ENCODE measurements at regions not wholly inside any gene's neighbourhood (a gene's known extent, or its start where the extent isn't known, plus 50 kb on each side); places are given as distances from the start of the nearest gene placed in this dataset.

- ATAC-seq (no peak), DNase-seq (no peak)
- intact Hi-C loops (cut with DNase I, micrococcal nuclease) = no loop called here
These were observed 619.7 kb downstream of the PLCL1 start for GRCh38 chr2:198424112-198424511.

- DNase-seq (no peak), ATAC-seq (no peak)
- intact Hi-C loops (cut with DNase I, micrococcal nuclease) = no loop called here
These were observed 613.4 kb downstream of the PLCL1 start for GRCh38 chr2:198417836-198418235.

GRCh38 chr2:198414976-198415375 lies 610.6 kb downstream of the PLCL1 start:
- ATAC-seq = no peak
- intact Hi-C loops (cut with DNase I, micrococcal nuclease) = no loop called here
- DNase-seq = no peak

- ATAC-seq (no peak), DNase-seq (no peak)
- intact Hi-C loops (cut with DNase I, micrococcal nuclease) = no loop called here
These were observed 607.5 kb downstream of the PLCL1 start for GRCh38 chr2:198411936-198412335.

- ATAC-seq (no peak), DNase-seq (no peak)
- intact Hi-C loops (cut with DNase I, micrococcal nuclease) = no loop called here
These were observed 603.8 kb downstream of the PLCL1 start for GRCh38 chr2:198408171-198408570.

GRCh38 chr2:198405311-198405710 lies 600.9 kb downstream of the PLCL1 start:
- intact Hi-C loops (cut with DNase I, micrococcal nuclease) = no loop called here

GRCh38 chr2:198401644-198402043 lies 597.3 kb downstream of the PLCL1 start:
- intact Hi-C loops (cut with DNase I, micrococcal nuclease) = no loop called here
- DNase-seq (no peak), ATAC-seq (peak; percentile 95)

More at GRCh38 chr2:198405311-198405710, 600.9 kb downstream of the PLCL1 start:
- no peak for DNase-seq
- ATAC-seq = no peak

GRCh38 chr2:198400999-198401398 lies 596.6 kb downstream of the PLCL1 start:
- intact Hi-C loops (cut with DNase I, micrococcal nuclease) = no loop called here
- ATAC-seq (peak; percentile 70), DNase-seq (no peak)

GRCh38 chr2:198394208-198394607 lies 589.8 kb downstream of the PLCL1 start:
- intact Hi-C loops (cut with DNase I, micrococcal nuclease) = no loop called here
- DNase-seq (no peak), ATAC-seq (peak; percentile 89)

GRCh38 chr2:198390670-198391069 lies 586.3 kb downstream of the PLCL1 start:
- intact Hi-C loops (cut with DNase I, micrococcal nuclease) = no loop called here
- DNase-seq (no peak), ATAC-seq (no peak)

- intact Hi-C loops (cut with DNase I, micrococcal nuclease) = no loop called here
- ATAC-seq (peak; percentile 82), DNase-seq (no peak)
These were observed 583.3 kb downstream of the PLCL1 start for GRCh38 chr2:198387677-198388076.

GRCh38 chr2:198385856-198386255 lies 581.5 kb downstream of the PLCL1 start:
- intact Hi-C loops (cut with DNase I, micrococcal nuclease) = no loop called here
- ATAC-seq = no peak

GRCh38 chr2:198385326-198385725 lies 580.9 kb downstream of the PLCL1 start:
- no peak for ATAC-seq
- intact Hi-C loops (cut with DNase I, micrococcal nuclease) = no loop called here
- DNase-seq = no peak

More at GRCh38 chr2:198385856-198386255, 581.5 kb downstream of the PLCL1 start:
- DNase-seq = no peak

GRCh38 chr2:198383392-198383791 lies 579.0 kb downstream of the PLCL1 start:
- DNase-seq (no peak), ATAC-seq (no peak)
- intact Hi-C loops (cut with DNase I, micrococcal nuclease) = no loop called here

- intact Hi-C loops (cut with DNase I, micrococcal nuclease) = no loop called here
- ATAC-seq = no peak
These were observed 578.4 kb downstream of the PLCL1 start for GRCh38 chr2:198382811-198383210.

GRCh38 chr2:198376677-198377076 lies 572.3 kb downstream of the PLCL1 start:
- DNase-seq (no peak), ATAC-seq (no peak)
- intact Hi-C loops (cut with DNase I, micrococcal nuclease) = no loop called here

More at GRCh38 chr2:198382811-198383210, 578.4 kb downstream of the PLCL1 start:
- no peak for DNase-seq

- DNase-seq (no peak), ATAC-seq (no peak)
- intact Hi-C loops (cut with DNase I, micrococcal nuclease) = no loop called here
These were observed 570.7 kb downstream of the PLCL1 start for GRCh38 chr2:198375083-198375410.

GRCh38 chr2:198374375-198375082 lies 570.1 kb downstream of the PLCL1 start:
- intact Hi-C loops (cut with DNase I, micrococcal nuclease) = no loop called here
- ATAC-seq (peak; percentile 90), DNase-seq (peak; percentile 50 to 64)

GRCh38 chr2:198371921-198372543 lies 567.6 kb downstream of the PLCL1 start:
- intact Hi-C loops (cut with DNase I, micrococcal nuclease) = no loop called here
- DNase-seq = no peak
- no peak for ATAC-seq

GRCh38 chr2:198371329-198371728 lies 566.9 kb downstream of the PLCL1 start:
- no peak for ATAC-seq
- no peak for DNase-seq
- intact Hi-C loops (cut with DNase I, micrococcal nuclease) = no loop called here

GRCh38 chr2:198368089-198368488 lies 563.7 kb downstream of the PLCL1 start:
- DNase-seq = no peak
- ATAC-seq = no peak
- intact Hi-C loops (cut with DNase I, micrococcal nuclease) = no loop called here
